ENCODE measurements at regions not wholly inside any gene's neighbourhood (a gene's known extent, or its start where the extent isn't known, plus 50 kb on each side); places are given as distances from the start of the nearest gene placed in this dataset.

GRCh38 chr1:239209591-239209990, 176.8 kb upstream of the CHRM3 start:
- DNase-seq, result no peak

DNA sequence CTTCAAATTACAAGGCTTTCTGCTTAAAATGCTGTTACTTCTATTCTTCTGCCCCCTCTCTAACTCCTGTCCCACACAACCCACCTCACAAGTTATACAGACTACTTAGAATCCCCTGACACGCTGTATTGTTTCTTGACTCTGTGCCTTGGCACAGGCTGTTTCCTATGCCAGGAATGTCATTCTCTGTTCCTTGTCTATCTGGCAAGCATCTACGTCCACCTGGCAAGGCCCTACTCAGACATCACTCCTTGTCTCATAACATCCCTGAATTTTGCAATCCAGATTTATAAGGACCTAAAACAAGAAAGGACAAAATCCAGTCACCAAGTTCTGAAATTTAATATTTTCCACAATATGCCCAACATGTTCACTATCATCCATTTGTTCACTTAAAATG, 182.0 kb upstream of the CHRM3 start:
- no peak for DNase-seq

- DNase-seq, result no peak
Measured at GRCh38 chr1:239197871-239198270, 188.5 kb upstream of the CHRM3 start.

DNA sequence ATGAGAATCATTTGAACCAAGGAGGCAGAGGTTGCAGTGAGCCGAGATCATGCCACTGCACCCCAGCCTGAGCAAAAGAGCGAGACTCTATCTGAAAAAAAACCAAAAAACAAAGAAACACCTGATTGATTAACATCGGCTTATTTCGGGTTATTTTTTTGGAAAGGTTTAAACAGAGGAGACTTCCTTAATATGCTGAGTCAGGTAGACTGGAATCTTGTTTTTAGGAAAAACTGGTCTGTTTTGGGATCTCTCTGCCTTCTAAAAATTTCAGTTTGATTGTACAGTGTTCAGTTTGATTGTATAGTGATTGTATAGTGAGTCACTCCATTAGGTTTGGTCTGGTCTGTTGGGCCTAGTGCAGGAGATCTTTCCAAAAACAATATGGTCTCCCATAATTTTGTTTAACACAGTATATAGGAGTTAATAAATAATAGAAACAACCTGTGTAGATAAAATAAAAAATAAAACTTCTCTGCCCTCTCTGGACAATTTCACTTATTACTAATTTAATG, 196.3 kb upstream of the CHRM3 start:
- DNase-seq, result no peak

DNA sequence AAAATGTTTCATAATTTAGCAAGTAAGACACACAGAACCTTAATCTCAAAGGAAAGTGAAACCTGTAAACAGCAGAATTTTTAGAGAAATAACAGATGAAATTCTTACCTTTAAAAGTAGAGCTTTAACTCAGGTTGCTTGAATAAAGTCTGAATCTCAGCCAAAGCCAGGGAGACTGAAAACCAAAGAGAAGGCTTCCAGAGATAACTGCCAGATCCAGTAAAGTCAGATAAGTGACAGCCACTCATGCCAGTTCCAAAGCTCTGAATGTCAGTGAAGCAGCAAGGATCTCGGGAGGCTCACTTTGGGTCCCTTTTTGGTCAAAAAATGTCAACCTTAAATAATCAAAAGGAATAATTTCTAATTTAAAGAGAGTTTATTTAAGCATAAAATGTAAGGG, 199.9 kb upstream of the CHRM3 start:
- DNase-seq, result no peak

GRCh38 chr1:239185245-239185619, 201.1 kb upstream of the CHRM3 start:
- DNase-seq, result no peak

DNA sequence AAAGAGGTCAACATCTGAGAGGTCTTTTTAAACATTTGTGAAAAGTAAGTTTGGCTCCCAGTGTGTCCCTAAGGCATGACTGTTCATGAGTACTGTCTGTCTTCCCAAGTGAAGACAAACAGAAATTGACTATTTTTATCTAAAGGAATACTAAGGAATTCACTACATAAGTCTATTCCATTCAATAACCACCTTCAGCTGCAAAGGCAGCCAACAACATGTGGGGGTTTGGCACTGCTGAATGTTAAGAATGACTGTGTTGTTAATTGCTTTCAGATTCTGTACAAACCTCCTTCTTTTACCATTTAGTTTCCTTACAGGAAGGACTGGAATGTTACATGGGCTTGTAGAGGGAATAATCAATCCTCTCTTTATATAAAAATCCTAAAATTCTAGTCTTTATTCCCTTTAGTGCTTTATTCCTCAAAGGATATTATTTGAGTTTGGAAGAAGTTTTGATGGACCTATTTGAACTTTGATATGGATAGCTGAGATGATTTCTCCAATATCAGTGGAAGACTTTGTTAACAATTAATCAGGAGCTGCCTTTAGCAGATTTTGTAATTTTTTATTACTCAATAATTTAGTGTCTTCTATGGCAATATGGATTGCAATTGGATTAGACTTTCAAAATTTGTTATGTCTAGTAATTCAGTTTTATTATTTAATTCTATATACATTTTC, 201.7 kb upstream of the CHRM3 start:
- no peak for DNase-seq

DNA sequence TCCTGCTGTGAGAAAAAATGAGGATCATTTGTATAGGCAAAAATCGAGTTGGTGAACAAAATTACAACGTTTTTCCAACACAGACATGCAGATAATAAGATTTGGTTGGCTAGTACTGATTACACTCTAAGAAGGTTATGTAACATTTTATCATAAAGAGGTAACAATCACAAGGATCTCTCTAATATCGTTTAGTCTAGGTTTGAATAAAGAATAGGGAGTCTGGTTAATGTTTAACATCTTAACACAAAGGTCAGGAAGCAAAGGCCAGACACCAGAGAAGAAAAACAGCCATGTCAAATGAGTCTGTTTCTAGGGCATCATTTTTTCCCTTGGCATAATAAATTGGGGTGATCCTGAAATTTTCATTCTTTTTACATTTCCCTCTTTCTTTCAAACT, 207.4 kb upstream of the CHRM3 start:
- no peak for DNase-seq

DNA sequence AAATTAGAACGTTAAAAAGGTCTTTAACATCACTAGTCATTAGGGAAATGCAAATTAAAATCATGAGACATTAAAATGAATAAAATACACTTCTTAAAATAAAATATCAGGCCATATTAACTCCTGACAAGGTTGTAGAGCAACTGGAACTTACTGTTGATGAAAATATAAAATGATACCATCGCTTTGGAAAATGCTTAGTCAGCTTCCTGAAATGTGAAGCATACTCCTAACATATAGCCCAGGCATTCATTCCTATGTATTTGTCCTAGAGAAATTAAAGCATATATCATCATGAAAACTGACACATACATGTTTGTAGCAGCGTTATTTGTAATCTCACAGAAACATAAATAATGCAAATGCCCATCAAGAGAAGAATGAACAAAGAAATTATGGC, 211.5 kb upstream of the CHRM3 start:
- no peak for DNase-seq

DNA sequence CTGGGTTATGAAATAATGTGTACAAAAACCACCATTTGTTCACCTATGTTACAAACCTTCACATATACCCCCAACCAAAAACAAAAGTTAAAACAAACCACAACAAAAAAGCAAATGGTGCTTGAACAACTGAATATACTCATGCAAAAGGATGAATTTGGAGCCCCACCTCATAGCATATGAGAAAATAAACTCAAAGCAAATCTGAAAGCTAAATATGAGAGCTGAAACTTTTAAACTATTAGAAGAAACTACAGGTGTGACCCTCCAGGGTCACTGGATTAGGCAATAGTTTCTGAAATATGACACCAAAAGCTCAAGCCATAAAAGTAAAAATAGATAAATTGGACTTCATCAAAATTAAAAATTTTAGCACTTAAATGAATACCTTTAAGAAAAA, 215.5 kb upstream of the CHRM3 start:
- no peak for DNase-seq

DNA sequence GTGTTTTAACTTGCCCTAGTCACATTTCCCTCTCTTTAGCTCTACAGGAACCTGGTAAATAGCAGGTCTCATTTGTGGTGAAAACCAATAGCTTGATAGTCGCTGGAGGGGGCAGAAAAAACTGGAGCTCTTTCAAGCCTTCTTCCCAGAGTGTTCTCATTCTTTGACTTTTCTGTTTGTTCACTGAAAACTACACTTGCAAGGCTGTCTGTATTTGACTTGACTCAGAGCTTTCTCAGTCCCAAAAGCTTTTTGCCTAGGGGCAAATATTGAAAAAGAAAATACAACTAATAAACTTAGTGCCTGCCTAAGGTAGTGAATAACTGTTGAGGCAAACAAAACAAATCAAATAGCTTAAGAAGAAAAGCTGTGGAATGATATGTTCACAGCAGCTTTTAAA, 217.1 kb upstream of the CHRM3 start:
- DNase-seq, result no peak

DNA sequence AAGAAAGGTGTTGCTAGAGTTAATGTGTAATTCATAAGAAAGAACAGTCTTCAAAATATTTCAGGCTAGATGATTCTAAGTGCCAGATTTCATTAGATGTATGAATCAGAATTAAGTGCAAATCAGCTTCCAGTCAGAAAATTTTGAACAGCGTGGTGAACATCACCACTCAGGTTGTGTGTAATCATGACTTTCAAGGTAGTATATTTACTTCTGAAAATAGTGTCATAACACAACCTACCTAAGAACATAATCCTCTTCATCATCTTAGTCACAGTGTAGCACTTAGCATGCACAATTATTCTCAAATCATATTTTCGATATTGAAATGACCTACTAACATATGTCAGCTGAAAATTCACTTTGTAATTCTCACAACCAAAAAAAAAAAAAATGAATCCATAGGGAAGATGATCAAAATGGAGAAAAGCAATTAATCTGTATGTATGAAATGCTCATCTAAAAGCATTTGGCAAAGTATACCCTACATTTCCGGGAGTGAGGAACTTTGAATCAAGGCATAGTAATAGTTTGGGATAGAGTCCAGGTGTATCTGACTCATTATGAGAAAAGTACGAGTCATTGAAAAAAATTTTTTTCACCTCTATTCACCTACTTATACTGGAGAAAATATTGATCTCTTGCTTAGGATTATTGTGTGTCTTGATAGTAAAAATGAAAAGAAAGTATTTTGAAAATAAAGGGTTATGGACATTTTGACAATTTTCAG, 221.8 kb upstream of the CHRM3 start:
- DNase-seq, result no peak

GRCh38 chr1:239155466-239156091, 230.8 kb upstream of the CHRM3 start:
- DNase-seq, result no peak

GRCh38 chr1:239151937-239152336, 234.4 kb upstream of the CHRM3 start:
- no peak for DNase-seq

- no peak for DNase-seq
Measured at GRCh38 chr1:239140968-239141367, 245.4 kb upstream of the CHRM3 start.

GRCh38 chr1:239139801-239140200, 246.6 kb upstream of the CHRM3 start:
- no peak for DNase-seq

DNA sequence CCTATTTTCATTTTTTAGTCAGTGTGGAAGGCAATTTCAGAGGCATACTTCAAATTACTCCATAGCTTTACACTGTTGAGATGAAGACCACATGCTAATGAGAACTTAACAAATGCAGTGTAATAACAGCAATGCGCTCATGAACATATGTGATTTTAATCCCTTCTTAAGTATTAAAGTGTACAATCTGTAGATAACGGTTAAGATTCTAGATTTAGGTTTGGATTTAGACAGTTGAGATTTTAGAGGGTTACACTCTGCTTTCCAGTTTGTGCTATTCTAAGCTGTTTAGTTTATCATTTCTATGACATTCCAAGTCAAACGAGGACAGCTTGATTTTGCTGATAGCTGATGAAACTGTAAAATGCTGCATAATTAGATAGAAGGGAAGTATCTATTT, 257.8 kb upstream of the CHRM3 start:
- DNase-seq, result no peak

GRCh38 chr1:239126884-239127283, 259.5 kb upstream of the CHRM3 start:
- no peak for DNase-seq

DNA sequence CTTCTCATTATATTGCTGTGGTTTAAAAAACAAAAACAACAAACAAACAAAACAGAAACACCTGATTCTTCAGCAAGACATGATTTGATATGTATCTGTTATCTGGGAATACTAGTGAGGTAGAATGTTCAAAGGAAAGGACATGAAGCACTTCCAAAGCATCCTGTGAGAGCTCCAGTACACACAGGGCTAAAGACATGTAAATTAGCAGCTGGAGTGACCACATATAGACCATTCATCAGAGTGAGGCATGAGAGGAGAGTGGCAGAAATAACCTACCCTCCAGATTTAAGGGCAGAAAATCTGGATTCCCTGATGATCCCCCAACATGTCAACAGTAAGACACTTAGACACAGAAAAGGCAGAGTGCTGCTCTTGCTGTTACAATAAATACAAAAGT, 260.5 kb upstream of the CHRM3 start:
- DNase-seq, result no peak

- no peak for DNase-seq
Measured at GRCh38 chr1:239125027-239125426, 261.3 kb upstream of the CHRM3 start.

DNA sequence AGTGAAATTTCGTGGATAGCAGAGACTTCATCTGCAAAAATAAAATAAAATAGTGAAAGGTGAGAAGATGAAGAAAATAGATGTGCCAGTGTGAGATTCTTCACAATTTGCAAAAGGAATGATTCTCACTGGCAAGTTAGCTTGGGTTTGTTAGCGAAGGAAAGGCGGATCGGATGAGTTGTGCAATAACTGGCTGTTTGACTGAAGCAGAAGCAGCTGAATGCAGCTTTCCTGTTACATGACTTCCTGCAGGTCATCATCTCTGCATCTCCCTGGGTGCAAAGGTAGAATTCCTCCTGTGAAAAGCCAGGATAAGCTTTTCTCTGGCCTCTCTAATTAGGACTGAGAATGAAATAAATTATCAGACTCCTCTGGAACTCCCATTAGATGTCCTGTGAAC, 263.1 kb upstream of the CHRM3 start:
- no peak for DNase-seq

- no peak for DNase-seq
Measured at GRCh38 chr1:239112101-239112935, 274.1 kb upstream of the CHRM3 start.

DNA sequence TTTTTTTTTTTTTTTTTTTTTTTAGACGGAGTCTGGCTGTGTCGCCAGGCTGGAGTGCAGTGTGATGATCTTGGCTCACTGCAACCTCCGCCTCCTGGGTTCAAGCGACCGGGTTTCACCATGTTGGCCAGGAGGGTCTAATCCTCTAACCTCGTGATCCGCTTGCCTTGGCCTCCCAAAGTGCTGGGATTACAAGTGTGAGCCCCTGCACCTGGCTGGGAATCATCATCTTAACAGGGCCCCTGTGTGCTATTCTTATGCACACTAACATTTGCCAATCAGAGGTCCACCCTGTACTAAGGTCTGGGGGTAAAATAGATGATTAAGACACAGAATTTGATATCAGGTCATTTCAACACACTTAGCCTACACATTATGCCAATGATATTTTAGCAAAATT, 278.7 kb upstream of the CHRM3 start:
- DNase-seq, result no peak

Measured in activated naive CD4-positive, alpha-beta T cell treated with Interleukin-2 at 50 U/mL for 16 hours (primary cell).